ENCODE measurements at regions not wholly inside any gene's neighbourhood (a gene's known extent, or its start where the extent isn't known, plus 50 kb on each side); places are given as distances from the start of the nearest gene placed in this dataset.

GRCh38 chr2:190113000-190113399 is 50.5 kb upstream of the MSTN start:
- H2AFZ ChIP-seq (ENCODE audit: low read depth, low read length) = no peak overlapping the region
- no peak overlapping the region for H3K9ac ChIP-seq (ENCODE audit: insufficient read depth in 1 of 2, low read depth in 2 of 2, low read length in 2 of 2)
- ATAC-seq (no peak), FAIRE-seq (no peak), DNase-seq (ENCODE audit: extremely low read depth in 1 of 4, low spot score in 3 of 4) (no peak)
- BruUV-seq (replicated peaks) = no TSS peak
- TF ChIP-seq ZNF316 (IDR thresholded peaks at IDR 0.05) = peak; percentile 60
- TF ChIP-seq NCOR1 (IDR thresholded peaks at IDR 0.05) = no peak
- peak; percentile 12; the same call in 1 of the 2 replicates for TF ChIP-seq C11orf30 (IDR thresholded peaks at IDR 0.05; ENCODE audit: low read depth)
- H4K20me1 ChIP-seq (replicated peaks; ENCODE audit: control insufficient read depth, insufficient read depth, low read length) = no peaks in the 10 kb centered on the region
- H3K79me2 ChIP-seq (ENCODE audit: control insufficient read depth, insufficient read depth, low read length) = no peaks in the 10 kb centered on the region
- ChIA-PET POLR2A (no interaction called here), CTCF (ENCODE audit: low intra/inter-chr PET ratio) (no interaction called here)
- in situ Hi-C loops (cut with MboI) (no loop called here), intact Hi-C loops (cut with micrococcal nuclease) (no loop called here)
- no peaks in the 10 kb centered on the region for H3K4me1 ChIP-seq (replicated peaks in 1 of 2; ENCODE audit: control insufficient read depth in 2 of 2, insufficient read depth in 2 of 2, low read length in 2 of 2)
- H3K27ac ChIP-seq (ENCODE audit: extremely low read depth, low read depth, low read length) = no peak overlapping the region
- H3K9me1 ChIP-seq (ENCODE audit: control insufficient read depth, insufficient read depth, low read length) = no peaks in the 10 kb centered on the region
- no peak overlapping the region for H3K4me2 ChIP-seq (ENCODE audit: insufficient read depth, low read length)
- H3K9me3 ChIP-seq (replicated peaks; ENCODE audit: control insufficient read depth, insufficient read depth, low read depth, low read length) = no peaks in the 10 kb centered on the region
- WGBS (ENCODE audit: insufficient coverage, low coverage, missing lambda C conversion rate) = 25% methylated on average over 2 of the region's 2 CpGs
- no peak overlapping the region for H3K4me3 ChIP-seq
- no peaks in the 10 kb centered on the region for H3K36me3 ChIP-seq (ENCODE audit: control insufficient read depth, insufficient read depth, low read length)
- no peaks in the 10 kb centered on the region for H3K27me3 ChIP-seq (ENCODE audit: control insufficient read depth in 2 of 2, insufficient read depth in 2 of 2, low read length in 2 of 2)
